ENCODE measurements at regions not wholly inside any gene's neighbourhood (a gene's known extent, or its start where the extent isn't known, plus 50 kb on each side); places are given as distances from the start of the nearest gene placed in this dataset.
"Not testable (repeated sequence)": the region's sequence is repeated elsewhere in the genome, so short reads cannot be mapped to it uniquely, and the experiment has no call there.

DNA sequence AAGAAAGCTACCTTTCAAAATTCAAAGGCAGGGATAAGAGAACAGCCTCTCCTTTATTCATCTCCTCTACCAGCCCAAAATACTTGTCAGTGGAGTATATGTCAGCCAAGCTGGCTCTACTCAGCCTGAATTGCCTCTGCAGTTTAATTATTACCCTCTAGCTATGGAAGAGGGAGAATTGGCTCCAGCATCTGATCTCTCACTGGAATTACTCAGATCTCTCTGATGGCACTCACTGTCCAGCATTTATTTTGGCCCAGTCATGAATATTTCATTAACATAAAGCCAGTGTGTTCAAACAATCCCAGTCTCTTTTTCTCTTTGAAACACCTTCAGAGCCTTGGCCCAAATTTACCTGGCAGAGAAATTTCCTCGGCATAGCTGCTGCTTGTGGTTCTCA lies 58.6 kb upstream of the TMEM108 start:
- TF ChIP-seq, protein P1, sequence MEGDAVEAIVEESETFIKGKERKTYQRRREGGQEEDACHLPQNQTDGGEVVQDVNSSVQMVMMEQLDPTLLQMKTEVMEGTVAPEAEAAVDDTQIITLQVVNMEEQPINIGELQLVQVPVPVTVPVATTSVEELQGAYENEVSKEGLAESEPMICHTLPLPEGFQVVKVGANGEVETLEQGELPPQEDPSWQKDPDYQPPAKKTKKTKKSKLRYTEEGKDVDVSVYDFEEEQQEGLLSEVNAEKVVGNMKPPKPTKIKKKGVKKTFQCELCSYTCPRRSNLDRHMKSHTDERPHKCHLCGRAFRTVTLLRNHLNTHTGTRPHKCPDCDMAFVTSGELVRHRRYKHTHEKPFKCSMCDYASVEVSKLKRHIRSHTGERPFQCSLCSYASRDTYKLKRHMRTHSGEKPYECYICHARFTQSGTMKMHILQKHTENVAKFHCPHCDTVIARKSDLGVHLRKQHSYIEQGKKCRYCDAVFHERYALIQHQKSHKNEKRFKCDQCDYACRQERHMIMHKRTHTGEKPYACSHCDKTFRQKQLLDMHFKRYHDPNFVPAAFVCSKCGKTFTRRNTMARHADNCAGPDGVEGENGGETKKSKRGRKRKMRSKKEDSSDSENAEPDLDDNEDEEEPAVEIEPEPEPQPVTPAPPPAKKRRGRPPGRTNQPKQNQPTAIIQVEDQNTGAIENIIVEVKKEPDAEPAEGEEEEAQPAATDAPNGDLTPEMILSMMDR (IDR thresholded peaks at IDR 0.05; ENCODE audit: borderline replicate concordance): no peak
- Histone ChIP-seq H3K4me1 (no peaks in the 10 kb centered on the region), H3K9me3 (replicated peaks) (peaks cover 9% of the 10 kb centered on the region), H3K27me3 (ENCODE audit: low read depth) (peaks cover 4% of the 10 kb centered on the region), H3K36me3 (no peaks in the 10 kb centered on the region), H3K4me3 (no peak overlapping the region), H3K27ac (replicated peaks) (no peak overlapping the region)
- no peak for DNase-seq
- intact Hi-C loops (cut with micrococcal nuclease): no loop called here

GRCh38 chr3:132978946-132979345 lies 59.2 kb upstream of the TMEM108 start:
- H3K4me1 ChIP-seq; DNase-seq; H3K9me3 ChIP-seq (replicated peaks); H3K27ac ChIP-seq (replicated peaks); H3K36me3 ChIP-seq; intact Hi-C loops (cut with micrococcal nuclease); H3K4me3 ChIP-seq; H3K27me3 ChIP-seq (ENCODE audit: low read depth): not testable (repeated sequence)

DNA sequence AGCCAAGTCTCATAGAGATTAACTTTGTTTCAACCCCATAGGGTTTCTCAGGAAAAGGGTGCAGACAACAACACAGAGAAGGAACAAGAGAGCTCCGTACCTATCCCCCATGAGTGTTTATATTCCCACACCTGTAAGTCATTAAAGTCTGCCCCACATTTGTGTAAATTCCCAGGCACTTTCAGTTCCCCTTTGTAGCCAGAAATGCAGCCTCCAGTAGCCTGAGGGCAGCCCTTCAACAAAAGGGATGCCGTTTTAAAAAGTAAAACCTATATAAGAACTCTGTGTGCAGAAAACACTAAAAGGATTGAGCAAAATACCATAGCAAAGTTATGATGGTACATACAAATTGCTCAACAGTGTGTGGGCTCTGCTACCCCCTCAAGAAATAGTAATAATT lies 59.7 kb upstream of the TMEM108 start:
- H3K4me3 ChIP-seq: no peak overlapping the region
- H3K9me3 ChIP-seq (replicated peaks): peaks cover 7% of the 10 kb centered on the region
- H3K4me1 ChIP-seq: no peaks in the 10 kb centered on the region
- TF ChIP-seq, protein P1 (IDR thresholded peaks at IDR 0.05; ENCODE audit: borderline replicate concordance): no peak
- peaks cover 4% of the 10 kb centered on the region for H3K27me3 ChIP-seq (ENCODE audit: low read depth)
- intact Hi-C loops (cut with micrococcal nuclease): no loop called here
- no peak for DNase-seq
- H3K36me3 ChIP-seq: no peaks in the 10 kb centered on the region
- no peak overlapping the region for H3K27ac ChIP-seq (replicated peaks)

GRCh38 chr3:132974097-132974496 lies 64.1 kb upstream of the TMEM108 start:
- Histone ChIP-seq H3K36me3 (no peaks in the 10 kb centered on the region), H3K4me1 (no peaks in the 10 kb centered on the region), H3K27me3 (ENCODE audit: low read depth) (no peaks in the 10 kb centered on the region), H3K27ac (replicated peaks) (no peak overlapping the region), H3K9me3 (replicated peaks) (no peaks in the 10 kb centered on the region), H3K4me3 (no peak overlapping the region)
- TF ChIP-seq, protein P1 (IDR thresholded peaks at IDR 0.05; ENCODE audit: borderline replicate concordance): no peak
- intact Hi-C loops (cut with micrococcal nuclease): no loop called here
- DNase-seq: no peak

DNA sequence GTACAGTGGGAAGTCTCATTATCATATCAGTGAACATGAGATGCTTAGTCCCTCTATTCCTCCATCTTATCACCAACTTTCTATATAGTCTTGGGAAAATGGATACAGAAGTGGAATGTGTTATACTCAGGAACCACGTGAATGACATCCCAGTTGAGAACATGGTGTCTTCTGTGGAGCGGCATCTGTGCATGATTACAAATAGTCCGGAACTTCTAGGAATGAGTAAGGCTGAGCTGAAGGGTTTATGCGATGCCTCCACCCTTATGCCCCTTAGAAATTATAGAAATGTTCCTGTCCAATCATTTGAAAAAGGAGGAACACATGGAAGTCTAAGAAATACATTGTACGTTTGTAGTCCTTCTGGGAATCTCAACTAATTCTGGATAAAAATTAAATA lies 64.8 kb upstream of the TMEM108 start:
- intact Hi-C loops (cut with micrococcal nuclease): no loop called here
- H3K4me1 ChIP-seq: no peaks in the 10 kb centered on the region
- no peak for DNase-seq
- TF ChIP-seq, protein P1 (IDR thresholded peaks at IDR 0.05; ENCODE audit: borderline replicate concordance): no peak
- no peaks in the 10 kb centered on the region for H3K9me3 ChIP-seq (replicated peaks)
- no peaks in the 10 kb centered on the region for H3K27me3 ChIP-seq (ENCODE audit: low read depth)
- no peak overlapping the region for H3K27ac ChIP-seq (replicated peaks)
- no peaks in the 10 kb centered on the region for H3K36me3 ChIP-seq
- H3K4me3 ChIP-seq: no peak overlapping the region

GRCh38 chr3:132972333-132972732 lies 65.9 kb upstream of the TMEM108 start:
- Histone ChIP-seq H3K27ac (replicated peaks) (no peak overlapping the region), H3K36me3 (no peaks in the 10 kb centered on the region), H3K27me3 (ENCODE audit: low read depth) (no peaks in the 10 kb centered on the region), H3K4me3 (no peak overlapping the region), H3K4me1 (no peaks in the 10 kb centered on the region), H3K9me3 (replicated peaks) (no peaks in the 10 kb centered on the region)
- TF ChIP-seq, protein P1 (IDR thresholded peaks at IDR 0.05; ENCODE audit: borderline replicate concordance): no peak
- intact Hi-C loops (cut with micrococcal nuclease): no loop called here
- DNase-seq: no peak

Data from left ventricle myocardium inferior (tissue), 1 donor.